GM23248 (cell line): ENCODE measurements at regions not wholly inside any gene's neighbourhood (a gene's known extent, or its start where the extent isn't known, plus 50 kb on each side); places are given as distances from the start of the nearest gene placed in this dataset.

Experiments
- EZH2 ChIP-seq: fragments of 200-600 bp; sonication (generic); IDR thresholded peaks from 2 replicates; pipeline ENCODE4 v1.6.1; 2018; ENCODE audit warnings: antibody characterized with exemption, mild to moderate bottlenecking; ENCODE audit not compliant: insufficient read depth, poor library complexity, severe bottlenecking
- EZH2phosphoT487 ChIP-seq: fragments of 200-600 bp; sonication (generic); IDR thresholded peaks from 2 replicates; pipeline ENCODE4 v1.6.1; 2018; ENCODE audit warnings: antibody characterized with exemption, moderate library complexity, mild to moderate bottlenecking, low read depth; ENCODE audit not compliant: insufficient read depth

DNA sequence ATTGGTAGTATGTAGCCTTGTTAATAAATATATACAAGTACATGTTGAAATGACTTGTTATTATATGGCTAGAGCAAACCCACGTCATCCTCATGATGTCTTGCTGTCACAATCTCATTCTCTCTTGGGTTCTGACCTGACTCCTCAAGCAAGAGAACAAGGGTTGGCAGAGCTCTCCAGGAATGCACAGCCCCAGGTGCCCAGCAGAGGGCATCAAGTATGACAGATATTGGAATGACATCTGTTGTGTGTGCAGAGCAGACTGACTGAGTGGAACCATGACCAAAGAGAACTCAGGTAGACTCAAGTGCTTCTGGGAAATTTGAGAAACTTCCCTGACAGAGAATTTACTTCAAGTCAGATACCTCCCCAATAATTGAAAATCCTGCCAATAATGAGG is 90.6 kb downstream of the PAX1 start:
- no peak for TF ChIP-seq EZH2phosphoT487
- TF ChIP-seq EZH2: no peak
